ENCODE measurements at regions not wholly inside any gene's neighbourhood (a gene's known extent, or its start where the extent isn't known, plus 50 kb on each side); places are given as distances from the start of the nearest gene placed in this dataset.

- TF ChIP-seq POLR2A (IDR thresholded peaks at IDR 0.05) (no peak), CTCF (IDR thresholded peaks at IDR 0.05 in 8 of 11, conservative IDR thresholded peaks at IDR 0.05 in 3 of 11) (no peak), POLR2AphosphoS5 (IDR thresholded peaks at IDR 0.05) (no peak)
Observed at GRCh38 chr13:97639236-97639635, 205.3 kb downstream of the RAP2A start.
